GM23248 (cell line): ENCODE measurements at regions not wholly inside any gene's neighbourhood (a gene's known extent, or its start where the extent isn't known, plus 50 kb on each side); places are given as distances from the start of the nearest gene placed in this dataset.

Source experiments
- EZH2 ChIP-seq: fragments of 200-600 bp; sonication (generic); IDR thresholded peaks from 2 replicates; pipeline ENCODE4 v1.6.1; 2018; ENCODE audit warnings: antibody characterized with exemption, mild to moderate bottlenecking; ENCODE audit not compliant: insufficient read depth, poor library complexity, severe bottlenecking
- EZH2phosphoT487 ChIP-seq: fragments of 200-600 bp; sonication (generic); IDR thresholded peaks from 2 replicates; pipeline ENCODE4 v1.6.1; 2018; ENCODE audit warnings: antibody characterized with exemption, moderate library complexity, mild to moderate bottlenecking, low read depth; ENCODE audit not compliant: insufficient read depth

DNA sequence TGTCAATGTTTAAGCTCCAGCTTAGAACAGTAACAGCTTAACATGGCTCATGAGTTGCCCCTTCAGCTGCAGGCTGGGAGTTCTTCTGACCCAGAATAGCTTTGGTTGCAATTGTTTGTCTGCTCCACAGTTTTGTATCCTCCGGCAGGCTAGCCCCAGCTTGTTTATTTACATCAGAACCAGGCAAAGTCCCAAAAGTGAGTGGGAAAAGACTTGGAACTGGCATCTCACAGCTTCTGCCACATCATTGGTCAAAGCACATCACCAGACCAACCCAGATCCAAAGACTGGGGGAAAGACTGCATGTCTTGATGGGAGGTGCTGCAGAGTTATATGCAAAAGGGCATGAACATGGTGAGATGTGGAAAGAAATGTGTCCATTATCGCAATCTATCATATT, 231.2 kb upstream of the CPEB2 start:
- TF ChIP-seq EZH2 (no peak), EZH2phosphoT487 (no peak)
